ENCODE measurements at regions not wholly inside any gene's neighbourhood (a gene's known extent, or its start where the extent isn't known, plus 50 kb on each side); places are given as distances from the start of the nearest gene placed in this dataset.

DNA sequence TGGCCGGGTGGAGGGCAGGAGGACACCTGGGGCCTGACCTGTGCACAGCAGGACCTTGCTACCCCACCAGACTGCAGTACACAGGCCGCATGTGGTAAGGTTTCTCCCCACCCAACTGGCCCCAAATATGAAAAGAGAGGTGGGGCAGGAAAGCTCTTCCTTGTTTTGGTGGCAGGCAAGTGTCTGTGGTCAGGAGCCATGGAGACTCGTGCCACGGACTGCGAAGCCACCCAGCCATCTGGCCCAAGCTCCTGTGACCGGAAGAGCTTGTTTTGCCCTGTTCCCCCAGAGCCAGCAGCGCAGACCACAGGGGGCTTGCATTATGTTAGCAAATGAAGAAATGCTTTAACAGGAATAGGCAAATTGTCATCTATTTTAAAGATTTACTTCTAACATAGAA lies 54.9 kb downstream of the OLIG1 start (continued):
- TF ChIP-seq, protein P1, sequence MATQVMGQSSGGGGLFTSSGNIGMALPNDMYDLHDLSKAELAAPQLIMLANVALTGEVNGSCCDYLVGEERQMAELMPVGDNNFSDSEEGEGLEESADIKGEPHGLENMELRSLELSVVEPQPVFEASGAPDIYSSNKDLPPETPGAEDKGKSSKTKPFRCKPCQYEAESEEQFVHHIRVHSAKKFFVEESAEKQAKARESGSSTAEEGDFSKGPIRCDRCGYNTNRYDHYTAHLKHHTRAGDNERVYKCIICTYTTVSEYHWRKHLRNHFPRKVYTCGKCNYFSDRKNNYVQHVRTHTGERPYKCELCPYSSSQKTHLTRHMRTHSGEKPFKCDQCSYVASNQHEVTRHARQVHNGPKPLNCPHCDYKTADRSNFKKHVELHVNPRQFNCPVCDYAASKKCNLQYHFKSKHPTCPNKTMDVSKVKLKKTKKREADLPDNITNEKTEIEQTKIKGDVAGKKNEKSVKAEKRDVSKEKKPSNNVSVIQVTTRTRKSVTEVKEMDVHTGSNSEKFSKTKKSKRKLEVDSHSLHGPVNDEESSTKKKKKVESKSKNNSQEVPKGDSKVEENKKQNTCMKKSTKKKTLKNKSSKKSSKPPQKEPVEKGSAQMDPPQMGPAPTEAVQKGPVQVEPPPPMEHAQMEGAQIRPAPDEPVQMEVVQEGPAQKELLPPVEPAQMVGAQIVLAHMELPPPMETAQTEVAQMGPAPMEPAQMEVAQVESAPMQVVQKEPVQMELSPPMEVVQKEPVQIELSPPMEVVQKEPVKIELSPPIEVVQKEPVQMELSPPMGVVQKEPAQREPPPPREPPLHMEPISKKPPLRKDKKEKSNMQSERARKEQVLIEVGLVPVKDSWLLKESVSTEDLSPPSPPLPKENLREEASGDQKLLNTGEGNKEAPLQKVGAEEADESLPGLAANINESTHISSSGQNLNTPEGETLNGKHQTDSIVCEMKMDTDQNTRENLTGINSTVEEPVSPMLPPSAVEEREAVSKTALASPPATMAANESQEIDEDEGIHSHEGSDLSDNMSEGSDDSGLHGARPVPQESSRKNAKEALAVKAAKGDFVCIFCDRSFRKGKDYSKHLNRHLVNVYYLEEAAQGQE (IDR thresholded peaks at IDR 0.05; ENCODE audit: unreplicated experiment), result no peak
- TF ChIP-seq POLR2AphosphoS5 (IDR thresholded peaks at IDR 0.05; ENCODE audit: low read depth), result no peak
- TF ChIP-seq, protein P2, sequence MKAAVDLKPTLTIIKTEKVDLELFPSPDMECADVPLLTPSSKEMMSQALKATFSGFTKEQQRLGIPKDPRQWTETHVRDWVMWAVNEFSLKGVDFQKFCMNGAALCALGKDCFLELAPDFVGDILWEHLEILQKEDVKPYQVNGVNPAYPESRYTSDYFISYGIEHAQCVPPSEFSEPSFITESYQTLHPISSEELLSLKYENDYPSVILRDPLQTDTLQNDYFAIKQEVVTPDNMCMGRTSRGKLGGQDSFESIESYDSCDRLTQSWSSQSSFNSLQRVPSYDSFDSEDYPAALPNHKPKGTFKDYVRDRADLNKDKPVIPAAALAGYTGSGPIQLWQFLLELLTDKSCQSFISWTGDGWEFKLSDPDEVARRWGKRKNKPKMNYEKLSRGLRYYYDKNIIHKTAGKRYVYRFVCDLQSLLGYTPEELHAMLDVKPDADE (IDR thresholded peaks at IDR 0.05), result no peak
- TF ChIP-seq ZNF114 (CRISPR knock-in tag; IDR thresholded peaks at IDR 0.05), result no peak
- TF ChIP-seq EZH2phosphoT487 (IDR thresholded peaks at IDR 0.05; ENCODE audit: unreplicated experiment), result no peak
- no peak for TF ChIP-seq JUNB (IDR thresholded peaks at IDR 0.05; ENCODE audit: unreplicated experiment)
- no peak for TF ChIP-seq STAT1 (IDR thresholded peaks at IDR 0.05; ENCODE audit: unreplicated experiment)
- TF ChIP-seq NANOG (IDR thresholded peaks at IDR 0.05; ENCODE audit: borderline replicate concordance), result no peak

DNA sequence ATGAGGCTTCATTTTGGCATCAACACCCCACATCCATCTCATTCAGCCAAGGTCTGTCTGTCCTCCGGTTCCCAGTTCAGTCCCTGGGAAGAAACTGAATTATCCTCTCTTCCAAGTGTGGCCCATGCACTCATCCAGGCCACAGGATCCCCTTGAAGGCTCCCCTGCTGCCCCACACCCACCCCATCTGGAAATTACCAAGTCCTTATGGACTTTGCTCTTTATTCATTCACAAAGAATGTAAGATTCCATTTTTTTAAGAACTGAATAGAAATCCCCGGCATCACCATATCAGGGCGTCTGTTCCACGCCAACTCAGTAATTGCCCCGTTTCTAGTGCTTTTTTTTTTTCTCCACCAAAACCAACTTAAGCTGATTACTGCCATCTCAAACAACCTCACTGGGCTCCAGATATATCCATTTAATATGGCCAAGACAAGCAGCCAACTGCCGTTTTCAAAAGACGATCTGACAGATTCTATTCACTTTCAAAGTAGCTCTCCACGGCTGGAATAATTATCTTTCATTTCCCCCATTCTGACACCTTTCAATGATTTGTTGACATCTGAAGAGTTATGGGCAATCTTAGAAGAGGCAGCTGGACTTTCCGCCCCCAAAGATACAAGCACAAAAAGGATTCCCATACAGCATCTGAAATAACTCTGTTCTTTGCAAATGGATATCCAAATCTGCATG lies 55.9 kb downstream of the OLIG1 start:
- H3K4me1 Mint-ChIP-seq, result peaks cover 43% of the 10 kb centered on the region
- H3K27me3 Mint-ChIP-seq (ENCODE audit: insufficient read depth, low read depth, poor library complexity), result peaks cover 4% of the 10 kb centered on the region
- Histone ChIP-seq H3K27ac (ENCODE audit: low read depth) (no peak overlapping the region), H3F3A (replicated peaks; ENCODE audit: low read depth) (0 out of 2 replicates have a peak, but pooled peaks cover 2% of the 10 kb centered on the region), H3K4me1 (ENCODE audit: insufficient read depth) (peaks cover 32% of the 10 kb centered on the region), H3K4me3 (no peak overlapping the region), H3K36me3 (ENCODE audit: insufficient read depth) (no peaks in the 10 kb centered on the region), H4K20me1 (replicated peaks; ENCODE audit: insufficient read depth) (no peaks in the 10 kb centered on the region), H2AFZ (no peak overlapping the region), H3K9me2 (ENCODE audit: insufficient read depth) (no peaks in the 10 kb centered on the region), H3K27me3 (ENCODE audit: insufficient read depth) (peaks cover 17% of the 10 kb centered on the region; the same call in 1 of the 2 replicates), H3K79me2 (replicated peaks; ENCODE audit: insufficient read depth) (no peaks in the 10 kb centered on the region), H3K4me2 (peak overlapping the region; percentile 60)
- no peak overlapping the region for H3K27ac Mint-ChIP-seq
- no peak for ATAC-seq
- H3K4me3 Mint-ChIP-seq, result no peak overlapping the region
- DNase-seq (ENCODE audit: low spot score), result no peak
- H3K9me3 Mint-ChIP-seq, result no peaks in the 10 kb centered on the region
- no peaks in the 10 kb centered on the region for H3K36me3 Mint-ChIP-seq (ENCODE audit: low read depth)
- no peak for TF ChIP-seq JUNB (IDR thresholded peaks at IDR 0.05; ENCODE audit: unreplicated experiment)
- no peak for TF ChIP-seq STAT1 (IDR thresholded peaks at IDR 0.05; ENCODE audit: unreplicated experiment)
- no peak for TF ChIP-seq ZNF114 (CRISPR knock-in tag; IDR thresholded peaks at IDR 0.05)
- TF ChIP-seq, protein P2 (IDR thresholded peaks at IDR 0.05), result no peak
- TF ChIP-seq, protein P3, sequence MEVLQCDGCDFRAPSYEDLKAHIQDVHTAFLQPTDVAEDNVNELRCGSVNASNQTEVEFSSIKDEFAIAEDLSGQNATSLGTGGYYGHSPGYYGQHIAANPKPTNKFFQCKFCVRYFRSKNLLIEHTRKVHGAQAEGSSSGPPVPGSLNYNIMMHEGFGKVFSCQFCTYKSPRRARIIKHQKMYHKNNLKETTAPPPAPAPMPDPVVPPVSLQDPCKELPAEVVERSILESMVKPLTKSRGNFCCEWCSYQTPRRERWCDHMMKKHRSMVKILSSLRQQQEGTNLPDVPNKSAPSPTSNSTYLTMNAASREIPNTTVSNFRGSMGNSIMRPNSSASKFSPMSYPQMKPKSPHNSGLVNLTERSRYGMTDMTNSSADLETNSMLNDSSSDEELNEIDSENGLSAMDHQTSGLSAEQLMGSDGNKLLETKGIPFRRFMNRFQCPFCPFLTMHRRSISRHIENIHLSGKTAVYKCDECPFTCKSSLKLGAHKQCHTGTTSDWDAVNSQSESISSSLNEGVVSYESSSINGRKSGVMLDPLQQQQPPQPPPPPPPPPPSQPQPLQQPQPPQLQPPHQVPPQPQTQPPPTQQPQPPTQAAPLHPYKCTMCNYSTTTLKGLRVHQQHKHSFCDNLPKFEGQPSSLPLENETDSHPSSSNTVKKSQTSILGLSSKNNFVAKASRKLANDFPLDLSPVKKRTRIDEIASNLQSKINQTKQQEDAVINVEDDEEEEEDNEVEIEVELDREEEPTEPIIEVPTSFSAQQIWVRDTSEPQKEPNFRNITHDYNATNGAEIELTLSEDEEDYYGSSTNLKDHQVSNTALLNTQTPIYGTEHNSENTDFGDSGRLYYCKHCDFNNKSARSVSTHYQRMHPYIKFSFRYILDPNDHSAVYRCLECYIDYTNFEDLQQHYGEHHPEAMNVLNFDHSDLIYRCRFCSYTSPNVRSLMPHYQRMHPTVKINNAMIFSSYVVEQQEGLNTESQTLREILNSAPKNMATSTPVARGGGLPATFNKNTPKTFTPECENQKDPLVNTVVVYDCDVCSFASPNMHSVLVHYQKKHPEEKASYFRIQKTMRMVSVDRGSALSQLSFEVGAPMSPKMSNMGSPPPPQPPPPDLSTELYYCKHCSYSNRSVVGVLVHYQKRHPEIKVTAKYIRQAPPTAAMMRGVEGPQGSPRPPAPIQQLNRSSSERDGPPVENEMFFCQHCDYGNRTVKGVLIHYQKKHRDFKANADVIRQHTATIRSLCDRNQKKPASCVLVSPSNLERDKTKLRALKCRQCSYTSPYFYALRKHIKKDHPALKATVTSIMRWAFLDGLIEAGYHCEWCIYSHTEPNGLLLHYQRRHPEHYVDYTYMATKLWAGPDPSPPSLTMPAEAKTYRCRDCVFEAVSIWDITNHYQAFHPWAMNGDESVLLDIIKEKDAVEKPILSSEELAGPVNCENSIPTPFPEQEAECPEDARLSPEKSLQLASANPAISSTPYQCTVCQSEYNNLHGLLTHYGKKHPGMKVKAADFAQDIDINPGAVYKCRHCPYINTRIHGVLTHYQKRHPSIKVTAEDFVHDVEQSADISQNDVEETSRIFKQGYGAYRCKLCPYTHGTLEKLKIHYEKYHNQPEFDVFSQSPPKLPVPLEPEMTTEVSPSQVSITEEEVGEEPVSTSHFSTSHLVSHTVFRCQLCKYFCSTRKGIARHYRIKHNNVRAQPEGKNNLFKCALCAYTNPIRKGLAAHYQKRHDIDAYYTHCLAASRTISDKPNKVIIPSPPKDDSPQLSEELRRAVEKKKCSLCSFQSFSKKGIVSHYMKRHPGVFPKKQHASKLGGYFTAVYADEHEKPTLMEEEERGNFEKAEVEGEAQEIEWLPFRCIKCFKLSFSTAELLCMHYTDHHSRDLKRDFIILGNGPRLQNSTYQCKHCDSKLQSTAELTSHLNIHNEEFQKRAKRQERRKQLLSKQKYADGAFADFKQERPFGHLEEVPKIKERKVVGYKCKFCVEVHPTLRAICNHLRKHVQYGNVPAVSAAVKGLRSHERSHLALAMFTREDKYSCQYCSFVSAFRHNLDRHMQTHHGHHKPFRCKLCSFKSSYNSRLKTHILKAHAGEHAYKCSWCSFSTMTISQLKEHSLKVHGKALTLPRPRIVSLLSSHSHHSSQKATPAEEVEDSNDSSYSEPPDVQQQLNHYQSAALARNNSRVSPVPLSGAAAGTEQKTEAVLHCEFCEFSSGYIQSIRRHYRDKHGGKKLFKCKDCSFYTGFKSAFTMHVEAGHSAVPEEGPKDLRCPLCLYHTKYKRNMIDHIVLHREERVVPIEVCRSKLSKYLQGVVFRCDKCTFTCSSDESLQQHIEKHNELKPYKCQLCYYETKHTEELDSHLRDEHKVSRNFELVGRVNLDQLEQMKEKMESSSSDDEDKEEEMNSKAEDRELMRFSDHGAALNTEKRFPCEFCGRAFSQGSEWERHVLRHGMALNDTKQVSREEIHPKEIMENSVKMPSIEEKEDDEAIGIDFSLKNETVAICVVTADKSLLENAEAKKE (CRISPR knock-in tag; IDR thresholded peaks at IDR 0.05), result no peak
- TF ChIP-seq CREB1 (CRISPR knock-in tag; IDR thresholded peaks at IDR 0.05; ENCODE audit: low read depth), result no peak
